HCT116 (cell line): ENCODE measurements at regions not wholly inside any gene's neighbourhood (a gene's known extent, or its start where the extent isn't known, plus 50 kb on each side); places are given as distances from the start of the nearest gene placed in this dataset.

ENCODE experiments used
- ATAC-seq: fragments of 200-7000 bp; cut with Tn5 transposase; 2 replicates; pipeline ENCODE4 v1.9.1; 2020; ENCODE audit warnings: mild to moderate bottlenecking, moderate library complexity
- BruUV-seq: library from RNA; stranded (reverse); fragments of 400-500 nt; replicated peaks from 2 replicates; lab custom pipeline; 2021; lab: Mats Ljungman, UMichigan
- CTCF ChIA-PET: fragments of 300-600 bp; sonication (Branson Sonifier 250); formaldehyde crosslinking; loops from one replicate; lab custom pipeline; 2021; ENCODE audit warnings: antibody characterized with exemption; lab: Charles Lee
- POLR2A ChIA-PET: fragments of 300-600, 350-600 bp; sonication (Branson Sonifier 250); formaldehyde crosslinking; loops from one replicate; lab custom pipeline; 2021; ENCODE audit warnings: antibody characterized with exemption; lab: Charles Lee
- RAD21 ChIA-PET, 2 experiments: fragments of 300-600 bp; sonication (Branson Sonifier 250); formaldehyde crosslinking; loops; one replicate each; lab custom pipeline; 2023; ENCODE audit warnings: low total read pairs in 2 of 2; ENCODE audit not compliant: uncharacterized antibody in 2 of 2, unreplicated experiment in 2 of 2, low non-redundant PET in 1 of 2; lab: Charles Lee
- DNase-seq: peaks from one replicate; pipeline ENCODE4 v3.0.0-alpha.2; 2010; ENCODE audit warnings: low read depth, low spot score
- H2AFZ ChIP-seq: fragments of 200-600 bp; shearing (Covaris generic), sonication (generic); 2 replicates; pipeline ENCODE4 v1.6.1; 2017; ENCODE audit warnings: low read depth, mixed run types, mixed read lengths, antibody characterized with exemption, low read length; ENCODE audit not compliant: poor library complexity, severe bottlenecking
- H3K27ac ChIP-seq: 2 replicates; pipeline ENCODE4 v1.5.1; 2012; ENCODE audit warnings: low read depth, low read length
- H3K27me3 ChIP-seq: fragments of 200-600 bp; sonication (generic); 2 replicates; pipeline ENCODE4 v1.6.1; 2016; ENCODE audit warnings: mixed run types, low read length, mixed read lengths; ENCODE audit not compliant: insufficient read depth
- H3K36me3 ChIP-seq, 2 experiments: fragments of 200-500 bp in 1 of 2; fragments of 200-600 bp in 1 of 2; sonication (Bioruptor generic) in 1 of 2; sonication (generic) in 1 of 2; 2 replicates each; pipeline versions ENCODE4 v1.5.1 to v1.6.1; 2014 to 2016; ENCODE audit warnings: low read length in 2 of 2, inconsistent platforms in 1 of 2, mixed read lengths in 1 of 2, mixed run types in 1 of 2; ENCODE audit not compliant: insufficient read depth in 2 of 2, control insufficient read depth in 1 of 2
- H3K4me1 ChIP-seq, 2 experiments: fragments of 200-600 bp in 1 of 2; sonication (generic) in 1 of 2; 2 replicates each; pipeline versions ENCODE4 v1.5.1 to v1.6.1; 2012 to 2017; ENCODE audit warnings: low read length in 2 of 2, inconsistent platforms in 1 of 2, mild to moderate bottlenecking in 1 of 2, mixed read lengths in 1 of 2, mixed run types in 1 of 2, moderate library complexity in 1 of 2; ENCODE audit not compliant: insufficient read depth in 2 of 2, control insufficient read depth in 1 of 2
- H3K4me2 ChIP-seq: fragments of 200-600 bp; sonication (generic); 2 replicates; pipeline ENCODE4 v1.6.1; 2017; ENCODE audit warnings: mixed run types, low read length, mixed read lengths
- H3K4me3 ChIP-seq, 2 experiments: fragments of 200-600 bp in 1 of 2; sonication (generic) in 1 of 2; replicated peaks in 1 of 2; 2 replicates each; pipeline ENCODE4 v1.5.1; 2011 to 2016; ENCODE audit warnings: low read length in 2 of 2, control low read depth in 1 of 2, low read depth in 1 of 2, mild to moderate bottlenecking in 1 of 2, mixed read lengths in 1 of 2, mixed run types in 1 of 2
- H3K79me2 ChIP-seq: fragments of 200-600 bp; sonication (generic); 2 replicates; pipeline ENCODE4 v1.6.1; 2017; ENCODE audit warnings: mild to moderate bottlenecking, mixed run types, low read length, moderate library complexity, mixed read lengths; ENCODE audit not compliant: insufficient read depth
- H3K9ac ChIP-seq: fragments of 200-600 bp; sonication (generic); 2 replicates; pipeline ENCODE4 v1.6.1; 2016; ENCODE audit warnings: low read length, mixed read lengths
- H3K9me2 ChIP-seq: fragments of 200-600 bp; sonication (generic), shearing (Covaris generic); 2 replicates; pipeline ENCODE4 v1.6.1; 2017; ENCODE audit warnings: mixed run types, mild to moderate bottlenecking, moderate library complexity; ENCODE audit not compliant: insufficient read depth
- H3K9me3 ChIP-seq, 2 experiments: fragments of 200-500 bp in 1 of 2; fragments of 200-600 bp in 1 of 2; sonication (Bioruptor generic) in 1 of 2; sonication (generic) in 1 of 2; 2 replicates each; pipeline ENCODE4 v1.6.1; 2014 to 2017; ENCODE audit warnings: low read length in 2 of 2, mixed read lengths in 2 of 2, inconsistent platforms in 1 of 2, low read depth in 1 of 2, mild to moderate bottlenecking in 1 of 2, mixed run types in 1 of 2, moderate library complexity in 1 of 2; ENCODE audit not compliant: control insufficient read depth in 1 of 2, insufficient read depth in 1 of 2
- H4K20me1 ChIP-seq: fragments of 200-600 bp; sonication (generic), shearing (Covaris generic); 2 replicates; pipeline ENCODE4 v1.6.1; 2017; ENCODE audit warnings: mixed run types, mild to moderate bottlenecking, moderate library complexity; ENCODE audit not compliant: insufficient read depth
- EGR1 ChIP-seq: IDR thresholded peaks from 2 replicates; pipeline ENCODE4 v1.6.1; 2012; ENCODE audit warnings: low read depth
- EZH2 ChIP-seq: fragments of 200-600 bp; sonication (generic); IDR thresholded peaks from 2 replicates; pipeline ENCODE4 v1.6.1; 2017; ENCODE audit warnings: antibody characterized with exemption, mixed run types
- EZH2phosphoT487 ChIP-seq: fragments of 200-600 bp; IDR thresholded peaks from 2 replicates; pipeline ENCODE4 v1.6.1; 2018; ENCODE audit warnings: antibody characterized with exemption, borderline replicate concordance
- FOSL1 ChIP-seq: IDR thresholded peaks from 2 replicates; pipeline ENCODE4 v1.6.1; 2012; ENCODE audit warnings: low read depth
- MAX ChIP-seq: IDR thresholded peaks from 2 replicates; pipeline ENCODE4 v1.6.1; 2012
- POLR2A ChIP-seq: IDR thresholded peaks from 2 replicates; pipeline ENCODE4 v1.7.0; 2011; ENCODE audit warnings: borderline replicate concordance; ENCODE audit not compliant: insufficient read depth, insufficient read length; ENCODE audit errors: extremely low read depth
- SRF ChIP-seq: IDR thresholded peaks from 2 replicates; pipeline ENCODE4 v1.6.1; 2012; ENCODE audit warnings: low read depth
- ZNF274 ChIP-seq: fragments of 200-500 bp; sonication (Bioruptor generic); IDR thresholded peaks from 2 replicates; pipeline ENCODE4 v1.6.1; 2014; ENCODE audit warnings: mild to moderate bottlenecking, low read depth, low read length, inconsistent platforms
- intact Hi-C: fragments of 100-400 bp; cut with micrococcal nuclease; formaldehyde crosslinking; loops from 2 replicates; pipeline ENCODE4 v1.10.0; 2022
- TF ChIP-seq, protein P1 (sequence below), 3 experiments: fragments of 200-600 bp in 1 of 3; sonication (generic) in 1 of 3; IDR thresholded peaks in 2 of 3; conservative IDR thresholded peaks in 1 of 3; 2 replicates each; pipeline ENCODE4 v1.5.1; 2012 to 2017; ENCODE audit warnings: low read depth in 2 of 3, low read length in 2 of 3, antibody characterized with exemption in 1 of 3, borderline replicate concordance in 1 of 3, control low read depth in 1 of 3, mild to moderate bottlenecking in 1 of 3, mixed read lengths in 1 of 3, mixed run types in 1 of 3, moderate library complexity in 1 of 3; ENCODE audit not compliant: insufficient read depth in 1 of 3
- TF ChIP-seq, protein P2 (sequence below): IDR thresholded peaks from 2 replicates; pipeline ENCODE4 v1.6.1; 2011; ENCODE audit warnings: mild to moderate bottlenecking, low read length, moderate library complexity; ENCODE audit not compliant: insufficient replicate concordance; ENCODE audit errors: extremely low read depth

DNA sequence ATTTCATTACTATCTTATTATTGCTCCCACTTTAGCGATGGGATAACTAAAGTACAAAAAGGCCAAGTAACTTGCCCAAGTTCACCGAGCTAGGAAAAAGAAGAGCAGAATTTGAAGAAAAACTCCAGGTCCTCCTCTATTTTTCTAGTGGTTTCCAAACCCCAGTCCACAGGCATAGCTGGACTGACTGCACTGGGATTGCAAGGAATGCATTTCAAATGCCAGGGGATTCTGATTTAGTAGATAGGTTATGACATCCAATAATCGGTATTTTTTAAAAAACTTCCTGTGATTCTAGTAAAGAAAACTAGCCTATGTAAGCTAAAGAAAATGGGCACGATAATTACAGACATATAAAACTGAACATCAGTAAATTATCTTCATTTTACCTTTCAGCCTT is 62.7 kb upstream of the GALNT5 start:
- Histone ChIP-seq H3K4me1 (peaks cover 0 to 3% of the 10 kb centered on the region in 2 experiments; a peak in 1 of 4 replicates), H3K27me3 (no peaks in the 10 kb centered on the region), H3K36me3 (no peaks in the 10 kb centered on the region), H3K9ac (no peak overlapping the region), H4K20me1 (no peaks in the 10 kb centered on the region), H3K79me2 (no peaks in the 10 kb centered on the region), H2AFZ (peak overlapping the region; percentile 89), H3K4me2 (no peak overlapping the region), H3K4me3 (no peak overlapping the region), H3K9me2 (no peaks in the 10 kb centered on the region), H3K9me3 (no peaks in the 10 kb centered on the region), H3K27ac (no peak overlapping the region)
- ChIA-PET CTCF (interaction anchor here (1.8 to 2.5 kb wide), 3 partner anchors 13 to 1818 kb away, joined by 5 to 24 read pairs (median 9); no protein-coding TSS in a partner anchor), POLR2A (no interaction called here), RAD21 (no interaction called here)
- no peak for TF ChIP-seq EZH2
- no peak for TF ChIP-seq EZH2phosphoT487
- TF ChIP-seq MAX: no peak
- TF ChIP-seq FOSL1: no peak
- TF ChIP-seq, protein P1, sequence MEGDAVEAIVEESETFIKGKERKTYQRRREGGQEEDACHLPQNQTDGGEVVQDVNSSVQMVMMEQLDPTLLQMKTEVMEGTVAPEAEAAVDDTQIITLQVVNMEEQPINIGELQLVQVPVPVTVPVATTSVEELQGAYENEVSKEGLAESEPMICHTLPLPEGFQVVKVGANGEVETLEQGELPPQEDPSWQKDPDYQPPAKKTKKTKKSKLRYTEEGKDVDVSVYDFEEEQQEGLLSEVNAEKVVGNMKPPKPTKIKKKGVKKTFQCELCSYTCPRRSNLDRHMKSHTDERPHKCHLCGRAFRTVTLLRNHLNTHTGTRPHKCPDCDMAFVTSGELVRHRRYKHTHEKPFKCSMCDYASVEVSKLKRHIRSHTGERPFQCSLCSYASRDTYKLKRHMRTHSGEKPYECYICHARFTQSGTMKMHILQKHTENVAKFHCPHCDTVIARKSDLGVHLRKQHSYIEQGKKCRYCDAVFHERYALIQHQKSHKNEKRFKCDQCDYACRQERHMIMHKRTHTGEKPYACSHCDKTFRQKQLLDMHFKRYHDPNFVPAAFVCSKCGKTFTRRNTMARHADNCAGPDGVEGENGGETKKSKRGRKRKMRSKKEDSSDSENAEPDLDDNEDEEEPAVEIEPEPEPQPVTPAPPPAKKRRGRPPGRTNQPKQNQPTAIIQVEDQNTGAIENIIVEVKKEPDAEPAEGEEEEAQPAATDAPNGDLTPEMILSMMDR (IDR thresholded peaks at IDR 0.05 in 2 of 3, conservative IDR thresholded peaks at IDR 0.05 in 1 of 3; ENCODE audit: borderline replicate concordance in 1 of 3, insufficient read depth in 1 of 3, low read depth in 2 of 3, low read length in 2 of 3): no peak
- TF ChIP-seq EGR1: no peak
- no peak for TF ChIP-seq ZNF274
- no peak for TF ChIP-seq SRF
- TF ChIP-seq, protein P2, sequence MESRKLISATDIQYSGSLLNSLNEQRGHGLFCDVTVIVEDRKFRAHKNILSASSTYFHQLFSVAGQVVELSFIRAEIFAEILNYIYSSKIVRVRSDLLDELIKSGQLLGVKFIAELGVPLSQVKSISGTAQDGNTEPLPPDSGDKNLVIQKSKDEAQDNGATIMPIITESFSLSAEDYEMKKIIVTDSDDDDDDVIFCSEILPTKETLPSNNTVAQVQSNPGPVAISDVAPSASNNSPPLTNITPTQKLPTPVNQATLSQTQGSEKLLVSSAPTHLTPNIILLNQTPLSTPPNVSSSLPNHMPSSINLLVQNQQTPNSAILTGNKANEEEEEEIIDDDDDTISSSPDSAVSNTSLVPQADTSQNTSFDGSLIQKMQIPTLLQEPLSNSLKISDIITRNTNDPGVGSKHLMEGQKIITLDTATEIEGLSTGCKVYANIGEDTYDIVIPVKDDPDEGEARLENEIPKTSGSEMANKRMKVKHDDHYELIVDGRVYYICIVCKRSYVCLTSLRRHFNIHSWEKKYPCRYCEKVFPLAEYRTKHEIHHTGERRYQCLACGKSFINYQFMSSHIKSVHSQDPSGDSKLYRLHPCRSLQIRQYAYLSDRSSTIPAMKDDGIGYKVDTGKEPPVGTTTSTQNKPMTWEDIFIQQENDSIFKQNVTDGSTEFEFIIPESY: no peak
- no peak for TF ChIP-seq POLR2A
- no peak for DNase-seq
- ATAC-seq: no peak
- no TSS peak for BruUV-seq
- intact Hi-C loops: loop anchor here (2.0 to 10.0 kb wide), 5 partner anchors 138 to 1818 kb away; partner anchors contain the start of gene NR4A2
